HEK293 (cell line): ENCODE measurements at regions not wholly inside any gene's neighbourhood (a gene's known extent, or its start where the extent isn't known, plus 50 kb on each side); places are given as distances from the start of the nearest gene placed in this dataset.

ENCODE experiments used
- CTCF ChIA-PET: fragments of 350-600 bp; formaldehyde crosslinking; extraction: SDS; loops from one replicate; lab custom pipeline; 2021; ENCODE audit warnings: antibody characterized with exemption; lab: Yijun Ruan, JAX
- POLR2A ChIA-PET: fragments of 300-600 bp; formaldehyde crosslinking; extraction: SDS; loops from one replicate; lab custom pipeline; 2020; ENCODE audit warnings: antibody characterized with exemption, inconsistent platforms; lab: Yijun Ruan, JAX
- H3K27ac ChIP-seq: fragments of 200-500 bp; sonication (Bioruptor generic); 2 replicates; pipeline ENCODE4 v1.5.1; 2014; ENCODE audit warnings: low read depth, low read length, control low read depth, inconsistent platforms; ENCODE audit errors: extremely low read depth
- H3K36me3 ChIP-seq, 2 experiments: fragments of 200-500 bp in 1 of 2; sonication (Bioruptor generic) in 1 of 2; 1 replicate in 1 of 2; 2 replicates in 1 of 2; pipeline ENCODE4 v1.5.1; 2014 to 2017; ENCODE audit warnings: inconsistent platforms in 2 of 2, low read length in 2 of 2; ENCODE audit not compliant: control insufficient read depth in 2 of 2, insufficient read depth in 1 of 2
- H3K4me1 ChIP-seq: fragments of 200-500 bp; sonication (Bioruptor generic); 2 replicates; pipeline ENCODE4 v1.5.1; 2014; ENCODE audit warnings: mild to moderate bottlenecking, low read length, inconsistent platforms; ENCODE audit not compliant: control insufficient read depth, insufficient read depth
- H3K4me3 ChIP-seq: 2 replicates; pipeline ENCODE4 v1.5.1; 2011; ENCODE audit warnings: low read depth, mild to moderate bottlenecking, control low read depth, low read length, moderate library complexity
- H3K9me3 ChIP-seq: fragments of 200-500 bp; sonication (Bioruptor generic); 2 replicates; pipeline ENCODE4 v1.5.1; 2014; ENCODE audit warnings: low read depth, low read length, inconsistent platforms; ENCODE audit not compliant: control insufficient read depth, insufficient read depth
- ATF2 ChIP-seq: fragments of 450-650 bp; formaldehyde crosslinking; IDR thresholded peaks from 2 replicates; pipeline ENCODE4 v1.5.1; 2016; ENCODE audit warnings: missing biosample characterization, missing genetic modification characterization, low read depth
- PATZ1 ChIP-seq: fragments of 450-650 bp; formaldehyde crosslinking; IDR thresholded peaks from 2 replicates; pipeline ENCODE4 v1.5.1; 2016; ENCODE audit warnings: missing biosample characterization, missing genetic modification characterization
- SETDB1 ChIP-seq: IDR thresholded peaks from one replicate; pipeline ENCODE4 v1.6.1; 2017; ENCODE audit warnings: mild to moderate bottlenecking, low read length, moderate library complexity, mixed read lengths; ENCODE audit not compliant: insufficient read length
- TRIM28 ChIP-seq: IDR thresholded peaks from 2 replicates; pipeline ENCODE4 v1.6.1; 2011; ENCODE audit warnings: low read length, control low read depth, borderline replicate concordance
- ZBTB21 ChIP-seq: fragments of 450-650 bp; formaldehyde crosslinking; IDR thresholded peaks from 2 replicates; pipeline ENCODE4 v1.5.1; 2017; ENCODE audit warnings: missing biosample characterization, missing genetic modification characterization
- ZFP3 ChIP-seq: fragments of 450-650 bp; formaldehyde crosslinking; IDR thresholded peaks from 2 replicates; pipeline ENCODE4 v1.5.1; 2016; ENCODE audit warnings: low read depth, missing biosample characterization, missing genetic modification characterization
- ZNF10 ChIP-seq: fragments of 450-650 bp; formaldehyde crosslinking; IDR thresholded peaks from 2 replicates; pipeline ENCODE4 v1.5.1; 2017; ENCODE audit warnings: missing biosample characterization, missing genetic modification characterization
- ZNF157 ChIP-seq: fragments of 450-650 bp; formaldehyde crosslinking; IDR thresholded peaks from 2 replicates; pipeline ENCODE4 v1.5.1; 2016; ENCODE audit warnings: missing biosample characterization, missing genetic modification characterization
- ZNF184 ChIP-seq: fragments of 450-650 bp; IDR thresholded peaks from 2 replicates; pipeline ENCODE4 v1.5.1; 2018; ENCODE audit warnings: missing biosample characterization, mild to moderate bottlenecking, missing genetic modification characterization
- ZNF324 ChIP-seq: fragments of 450-650 bp; formaldehyde crosslinking; IDR thresholded peaks from 2 replicates; pipeline ENCODE4 v1.5.1; 2016; ENCODE audit warnings: missing biosample characterization, missing genetic modification characterization
- ZNF335 ChIP-seq: fragments of 450-650 bp; formaldehyde crosslinking; conservative IDR thresholded peaks from 2 replicates; pipeline ENCODE4 v1.5.1; 2016; ENCODE audit warnings: missing biosample characterization, missing genetic modification characterization
- ZNF530 ChIP-seq: fragments of 450-650 bp; formaldehyde crosslinking; IDR thresholded peaks from 2 replicates; pipeline ENCODE4 v1.5.1; 2016; ENCODE audit warnings: low read depth, missing biosample characterization, missing genetic modification characterization
- ZNF645 ChIP-seq: fragments of 450-650 bp; formaldehyde crosslinking; IDR thresholded peaks from 2 replicates; pipeline ENCODE4; 2016; ENCODE audit warnings: missing biosample characterization, missing genetic modification characterization
- ZNF707 ChIP-seq: fragments of 450-650 bp; formaldehyde crosslinking; IDR thresholded peaks from 2 replicates; pipeline ENCODE4 v1.5.1; 2016; ENCODE audit warnings: missing biosample characterization, missing genetic modification characterization
- ZNF830 ChIP-seq: fragments of 450-650 bp; IDR thresholded peaks from 2 replicates; pipeline ENCODE4 v1.5.0; 2018; ENCODE audit warnings: missing biosample characterization, missing genetic modification characterization, low read depth, mild to moderate bottlenecking, moderate library complexity
- ZSCAN23 ChIP-seq: fragments of 450-650 bp; formaldehyde crosslinking; IDR thresholded peaks from 2 replicates; pipeline ENCODE4 v1.5.1; 2016; ENCODE audit warnings: missing biosample characterization, missing genetic modification characterization
- TF ChIP-seq, protein P1 (sequence below): fragments of 450-650 bp; formaldehyde crosslinking; conservative IDR thresholded peaks from 2 replicates; pipeline ENCODE4 v1.5.1; 2016; ENCODE audit warnings: low read depth, missing biosample characterization, missing genetic modification characterization
- TF ChIP-seq, protein P2 (sequence below): fragments of 450-650 bp; formaldehyde crosslinking; IDR thresholded peaks from 2 replicates; pipeline ENCODE4 v1.5.1; 2016; ENCODE audit warnings: missing biosample characterization, missing genetic modification characterization

GRCh38 chr2:58516695-58517094 lies 275.6 kb upstream of the FANCL start:
- Histone ChIP-seq H3K9me3 (no peaks in the 10 kb centered on the region), H3K4me3 (no peak overlapping the region), H3K4me1 (no peaks in the 10 kb centered on the region), H3K36me3 (no peaks in the 10 kb centered on the region), H3K27ac (no peak overlapping the region)
- TF ChIP-seq ZNF707 (no peak), ZBTB21 (no peak), ZNF184 (no peak), ZNF645 (tag by site-specific recombination) (no peak), ZNF830 (tag by site-specific recombination) (no peak), ZNF157 (tag by site-specific recombination) (no peak), ZSCAN23 (tag by site-specific recombination) (no peak), ZNF10 (no peak), ZFP3 (no peak)
- TF ChIP-seq, protein P1, sequence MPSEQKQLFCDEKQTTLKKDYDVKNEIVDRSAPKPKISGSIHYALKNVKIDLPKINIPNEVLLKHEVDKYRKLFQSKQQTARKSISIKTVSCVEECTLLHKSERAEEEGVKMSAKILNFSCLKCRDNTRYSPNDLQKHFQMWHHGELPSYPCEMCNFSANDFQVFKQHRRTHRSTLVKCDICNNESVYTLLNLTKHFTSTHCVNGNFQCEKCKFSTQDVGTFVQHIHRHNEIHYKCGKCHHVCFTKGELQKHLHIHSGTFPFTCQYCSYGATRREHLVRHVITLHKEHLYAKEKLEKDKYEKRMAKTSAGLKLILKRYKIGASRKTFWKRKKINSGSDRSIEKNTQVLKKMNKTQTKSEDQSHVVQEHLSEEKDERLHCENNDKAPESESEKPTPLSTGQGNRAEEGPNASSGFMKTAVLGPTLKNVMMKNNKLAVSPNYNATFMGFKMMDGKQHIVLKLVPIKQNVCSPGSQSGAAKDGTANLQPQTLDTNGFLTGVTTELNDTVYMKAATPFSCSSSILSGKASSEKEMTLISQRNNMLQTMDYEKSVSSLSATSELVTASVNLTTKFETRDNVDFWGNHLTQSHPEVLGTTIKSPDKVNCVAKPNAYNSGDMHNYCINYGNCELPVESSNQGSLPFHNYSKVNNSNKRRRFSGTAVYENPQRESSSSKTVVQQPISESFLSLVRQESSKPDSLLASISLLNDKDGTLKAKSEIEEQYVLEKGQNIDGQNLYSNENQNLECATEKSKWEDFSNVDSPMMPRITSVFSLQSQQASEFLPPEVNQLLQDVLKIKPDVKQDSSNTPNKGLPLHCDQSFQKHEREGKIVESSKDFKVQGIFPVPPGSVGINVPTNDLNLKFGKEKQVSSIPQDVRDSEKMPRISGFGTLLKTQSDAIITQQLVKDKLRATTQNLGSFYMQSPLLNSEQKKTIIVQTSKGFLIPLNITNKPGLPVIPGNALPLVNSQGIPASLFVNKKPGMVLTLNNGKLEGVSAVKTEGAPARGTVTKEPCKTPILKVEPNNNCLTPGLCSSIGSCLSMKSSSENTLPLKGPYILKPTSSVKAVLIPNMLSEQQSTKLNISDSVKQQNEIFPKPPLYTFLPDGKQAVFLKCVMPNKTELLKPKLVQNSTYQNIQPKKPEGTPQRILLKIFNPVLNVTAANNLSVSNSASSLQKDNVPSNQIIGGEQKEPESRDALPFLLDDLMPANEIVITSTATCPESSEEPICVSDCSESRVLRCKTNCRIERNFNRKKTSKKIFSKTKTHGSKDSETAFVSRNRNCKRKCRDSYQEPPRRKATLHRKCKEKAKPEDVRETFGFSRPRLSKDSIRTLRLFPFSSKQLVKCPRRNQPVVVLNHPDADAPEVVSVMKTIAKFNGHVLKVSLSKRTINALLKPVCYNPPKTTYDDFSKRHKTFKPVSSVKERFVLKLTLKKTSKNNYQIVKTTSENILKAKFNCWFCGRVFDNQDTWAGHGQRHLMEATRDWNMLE (tag by site-specific recombination): no peak
- TF ChIP-seq, protein P2, sequence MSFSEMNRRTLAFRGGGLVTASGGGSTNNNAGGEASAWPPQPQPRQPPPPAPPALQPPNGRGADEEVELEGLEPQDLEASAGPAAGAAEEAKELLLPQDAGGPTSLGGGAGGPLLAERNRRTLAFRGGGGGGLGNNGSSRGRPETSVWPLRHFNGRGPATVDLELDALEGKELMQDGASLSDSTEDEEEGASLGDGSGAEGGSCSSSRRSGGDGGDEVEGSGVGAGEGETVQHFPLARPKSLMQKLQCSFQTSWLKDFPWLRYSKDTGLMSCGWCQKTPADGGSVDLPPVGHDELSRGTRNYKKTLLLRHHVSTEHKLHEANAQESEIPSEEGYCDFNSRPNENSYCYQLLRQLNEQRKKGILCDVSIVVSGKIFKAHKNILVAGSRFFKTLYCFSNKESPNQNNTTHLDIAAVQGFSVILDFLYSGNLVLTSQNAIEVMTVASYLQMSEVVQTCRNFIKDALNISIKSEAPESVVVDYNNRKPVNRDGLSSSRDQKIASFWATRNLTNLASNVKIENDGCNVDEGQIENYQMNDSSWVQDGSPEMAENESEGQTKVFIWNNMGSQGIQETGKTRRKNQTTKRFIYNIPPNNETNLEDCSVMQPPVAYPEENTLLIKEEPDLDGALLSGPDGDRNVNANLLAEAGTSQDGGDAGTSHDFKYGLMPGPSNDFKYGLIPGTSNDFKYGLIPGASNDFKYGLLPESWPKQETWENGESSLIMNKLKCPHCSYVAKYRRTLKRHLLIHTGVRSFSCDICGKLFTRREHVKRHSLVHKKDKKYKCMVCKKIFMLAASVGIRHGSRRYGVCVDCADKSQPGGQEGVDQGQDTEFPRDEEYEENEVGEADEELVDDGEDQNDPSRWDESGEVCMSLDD (tag by site-specific recombination): no peak
- CTCF ChIA-PET: interaction anchor here (1.1 kb wide), 1 partner anchor 13 kb away, joined by 3 read pairs; no protein-coding TSS in a partner anchor
- POLR2A ChIA-PET: interaction anchor here (0.5 kb wide), 1 partner anchor 304 kb away, joined by 3 read pairs; no protein-coding TSS in a partner anchor

DNA sequence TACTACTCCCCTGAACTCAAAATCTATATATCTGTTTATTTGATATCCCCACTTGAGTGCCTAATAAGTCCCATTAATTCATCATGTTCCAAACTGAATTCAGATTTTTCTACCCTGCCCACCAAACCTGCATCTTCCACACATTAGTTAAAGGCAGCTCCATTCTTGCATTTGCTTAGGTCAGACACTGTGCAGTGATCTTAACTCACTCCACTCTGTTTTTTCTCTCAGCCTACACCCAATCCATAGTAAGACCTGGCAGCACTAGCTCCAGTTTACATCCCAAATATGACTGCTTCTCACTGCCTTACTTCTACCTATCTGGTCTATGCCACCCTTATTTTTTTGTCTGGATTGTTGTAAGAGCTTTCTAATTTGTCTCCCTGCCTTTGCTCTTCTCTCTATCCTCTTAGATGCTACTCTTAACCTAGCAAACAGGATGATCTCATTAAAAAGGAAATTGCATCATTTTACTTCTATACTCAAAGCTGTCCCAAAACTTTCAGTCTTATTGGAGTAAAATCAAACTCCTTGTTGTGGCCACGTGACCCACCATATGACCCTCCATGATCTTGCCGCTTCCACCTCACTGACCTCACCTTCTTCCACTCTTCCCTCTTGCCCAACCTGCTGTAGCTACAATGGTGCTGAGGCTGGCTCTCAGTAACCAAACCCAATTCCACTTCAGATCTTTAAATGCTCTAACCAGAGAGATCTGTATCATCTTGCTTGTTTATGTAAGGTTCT lies 274.9 kb upstream of the FANCL start:
- ChIA-PET POLR2A (no interaction called here), CTCF (interaction anchor here (1.1 kb wide), 1 partner anchor 14 kb away, joined by 3 read pairs; no protein-coding TSS in a partner anchor)
- no peaks in the 10 kb centered on the region for H3K36me3 ChIP-seq
- no peak overlapping the region for H3K27ac ChIP-seq
- H3K9me3 ChIP-seq: no peaks in the 10 kb centered on the region
- H3K4me3 ChIP-seq: no peak overlapping the region
- no peaks in the 10 kb centered on the region for H3K4me1 ChIP-seq
- TF ChIP-seq TRIM28 (peak; percentile 57; the same call in 1 of the 2 replicates), ZNF530 (tag by site-specific recombination) (no peak), ATF2 (tag by site-specific recombination) (peak; percentile 58), ZBTB21 (peak; percentile 38; the same call in 1 of the 2 replicates), PATZ1 (0 out of 2 replicates have a peak, but pooled peaks have one; percentile 29), ZNF335 (tag by site-specific recombination) (peak; percentile 47; the same call in 1 of the 2 replicates), ZNF324 (tag by site-specific recombination) (no peak), SETDB1 (peak; percentile 14)
